ENCODE measurements at regions not wholly inside any gene's neighbourhood (a gene's known extent, or its start where the extent isn't known, plus 50 kb on each side); places are given as distances from the start of the nearest gene placed in this dataset.

DNA sequence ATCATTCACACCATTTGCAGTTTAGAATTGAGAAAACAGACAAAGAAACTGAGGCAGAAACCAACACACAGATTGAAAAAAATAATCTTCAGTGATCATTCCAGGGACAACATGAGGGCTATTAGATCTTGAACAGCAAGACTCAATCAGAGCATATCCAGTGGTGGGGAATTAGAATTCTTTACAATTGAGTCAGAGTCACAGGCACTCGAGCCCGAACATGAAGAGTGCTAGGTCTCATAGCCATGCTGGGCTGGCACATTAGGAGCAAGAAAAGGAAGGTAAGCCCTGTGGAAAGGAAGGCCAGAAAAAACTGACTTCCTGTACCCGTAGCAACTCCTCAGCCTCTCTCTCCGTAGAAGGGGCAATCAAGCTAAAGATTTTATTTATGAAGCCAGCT is 419.9 kb downstream of the HAO1 start:
- DNase-seq (ENCODE audit: low read depth in 1 of 2, low spot score in 1 of 2): no peak

DNA sequence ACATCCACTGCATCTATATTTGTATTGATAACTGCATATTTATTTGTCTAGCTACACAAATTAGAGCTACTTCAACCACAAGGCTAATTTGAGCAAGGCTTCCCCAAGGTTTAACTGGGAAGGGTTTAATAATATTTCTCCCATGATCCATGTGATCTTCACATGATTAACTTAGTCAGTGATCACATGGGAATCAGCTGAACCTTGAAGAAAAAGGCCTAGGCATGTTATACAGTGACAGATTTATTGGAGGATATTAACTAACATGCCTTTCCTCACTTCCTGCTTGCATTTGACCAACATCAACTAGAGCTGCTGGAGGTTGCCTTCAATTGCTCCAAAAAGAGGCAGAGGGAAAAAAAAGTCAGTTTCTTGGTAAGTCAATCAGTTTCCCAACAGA is 417.0 kb downstream of the HAO1 start:
- Histone ChIP-seq H3K36me3 (no peaks in the 10 kb centered on the region), H3K9me3 (ENCODE audit: low read depth) (no peaks in the 10 kb centered on the region), H3K27me3 (no peaks in the 10 kb centered on the region), H3K27ac (no peak overlapping the region), H3K4me3 (no peak overlapping the region), H3K4me1 (ENCODE audit: low read depth) (no peaks in the 10 kb centered on the region)
- TF ChIP-seq, protein P1, sequence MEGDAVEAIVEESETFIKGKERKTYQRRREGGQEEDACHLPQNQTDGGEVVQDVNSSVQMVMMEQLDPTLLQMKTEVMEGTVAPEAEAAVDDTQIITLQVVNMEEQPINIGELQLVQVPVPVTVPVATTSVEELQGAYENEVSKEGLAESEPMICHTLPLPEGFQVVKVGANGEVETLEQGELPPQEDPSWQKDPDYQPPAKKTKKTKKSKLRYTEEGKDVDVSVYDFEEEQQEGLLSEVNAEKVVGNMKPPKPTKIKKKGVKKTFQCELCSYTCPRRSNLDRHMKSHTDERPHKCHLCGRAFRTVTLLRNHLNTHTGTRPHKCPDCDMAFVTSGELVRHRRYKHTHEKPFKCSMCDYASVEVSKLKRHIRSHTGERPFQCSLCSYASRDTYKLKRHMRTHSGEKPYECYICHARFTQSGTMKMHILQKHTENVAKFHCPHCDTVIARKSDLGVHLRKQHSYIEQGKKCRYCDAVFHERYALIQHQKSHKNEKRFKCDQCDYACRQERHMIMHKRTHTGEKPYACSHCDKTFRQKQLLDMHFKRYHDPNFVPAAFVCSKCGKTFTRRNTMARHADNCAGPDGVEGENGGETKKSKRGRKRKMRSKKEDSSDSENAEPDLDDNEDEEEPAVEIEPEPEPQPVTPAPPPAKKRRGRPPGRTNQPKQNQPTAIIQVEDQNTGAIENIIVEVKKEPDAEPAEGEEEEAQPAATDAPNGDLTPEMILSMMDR (IDR thresholded peaks at IDR 0.05; ENCODE audit: low read depth, low read length): no peak
- no peak for DNase-seq (ENCODE audit: low read depth in 1 of 2, low spot score in 1 of 2)

More for the DNA sequence above, 419.9 kb downstream of the HAO1 start:
- no peak overlapping the region for H3K4me3 ChIP-seq
- no peaks in the 10 kb centered on the region for H3K4me1 ChIP-seq (ENCODE audit: low read depth)
- H3K27me3 ChIP-seq: no peaks in the 10 kb centered on the region
- no peaks in the 10 kb centered on the region for H3K9me3 ChIP-seq (ENCODE audit: low read depth)
- H3K36me3 ChIP-seq: no peaks in the 10 kb centered on the region
- no peak overlapping the region for H3K27ac ChIP-seq
- TF ChIP-seq, protein P1 (IDR thresholded peaks at IDR 0.05; ENCODE audit: low read depth, low read length): no peak

DNA sequence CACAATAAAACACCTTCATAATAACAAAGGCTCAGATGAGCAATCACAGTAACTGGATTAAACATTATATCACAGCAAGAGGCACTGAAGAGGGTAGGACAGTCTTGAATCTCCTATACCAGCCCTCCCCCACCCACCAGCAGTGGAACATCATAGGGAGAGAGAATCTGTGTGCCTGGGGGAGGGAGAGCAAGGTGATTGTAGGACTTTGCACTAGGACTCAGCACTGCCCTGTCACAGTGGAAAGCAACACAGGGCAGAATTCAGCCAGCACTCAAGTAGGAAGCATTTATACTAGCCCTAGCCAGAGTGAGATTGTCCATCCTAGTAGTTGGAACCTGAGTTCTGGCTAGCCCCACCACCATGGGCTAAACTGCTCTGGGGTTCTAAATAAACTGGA is 400.2 kb downstream of the HAO1 start:
- no peak for DNase-seq (ENCODE audit: low read depth in 1 of 2, low spot score in 1 of 2)
- Histone ChIP-seq H3K4me1 (ENCODE audit: low read depth) (no peaks in the 10 kb centered on the region), H3K4me3 (no peak overlapping the region), H3K9me3 (ENCODE audit: low read depth) (no peaks in the 10 kb centered on the region), H3K27me3 (no peaks in the 10 kb centered on the region), H3K36me3 (no peaks in the 10 kb centered on the region), H3K27ac (no peak overlapping the region)
- TF ChIP-seq, protein P1 (IDR thresholded peaks at IDR 0.05; ENCODE audit: low read depth, low read length): no peak

DNA sequence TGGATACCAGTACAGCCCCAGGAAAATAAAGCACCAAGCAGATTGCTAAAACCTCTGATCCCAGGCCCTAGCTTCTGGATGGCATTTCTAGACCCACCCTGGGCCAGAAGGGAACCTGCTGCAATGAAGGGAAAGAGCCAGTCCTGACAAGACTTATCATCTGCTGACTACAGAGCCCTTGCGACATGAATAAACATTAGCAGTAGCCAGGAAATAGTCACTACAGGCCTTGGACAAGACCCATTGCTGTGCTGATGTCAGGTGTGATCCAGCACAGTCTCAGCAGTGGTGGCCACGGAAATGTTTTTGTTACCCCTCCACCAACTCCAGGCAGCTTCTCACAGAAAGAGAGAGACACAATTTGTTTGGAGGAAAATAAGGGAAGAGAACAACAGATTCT is 399.3 kb downstream of the HAO1 start:
- H3K27ac ChIP-seq: no peak overlapping the region
- no peaks in the 10 kb centered on the region for H3K9me3 ChIP-seq (ENCODE audit: low read depth)
- TF ChIP-seq, protein P1 (IDR thresholded peaks at IDR 0.05; ENCODE audit: low read depth, low read length): no peak
- H3K4me3 ChIP-seq: no peak overlapping the region
- no peaks in the 10 kb centered on the region for H3K27me3 ChIP-seq
- H3K36me3 ChIP-seq: no peaks in the 10 kb centered on the region
- no peaks in the 10 kb centered on the region for H3K4me1 ChIP-seq (ENCODE audit: low read depth)
- peak in 1 of 2 donors; percentile 18 for DNase-seq (ENCODE audit: low read depth in 1 of 2, low spot score in 1 of 2)

DNA sequence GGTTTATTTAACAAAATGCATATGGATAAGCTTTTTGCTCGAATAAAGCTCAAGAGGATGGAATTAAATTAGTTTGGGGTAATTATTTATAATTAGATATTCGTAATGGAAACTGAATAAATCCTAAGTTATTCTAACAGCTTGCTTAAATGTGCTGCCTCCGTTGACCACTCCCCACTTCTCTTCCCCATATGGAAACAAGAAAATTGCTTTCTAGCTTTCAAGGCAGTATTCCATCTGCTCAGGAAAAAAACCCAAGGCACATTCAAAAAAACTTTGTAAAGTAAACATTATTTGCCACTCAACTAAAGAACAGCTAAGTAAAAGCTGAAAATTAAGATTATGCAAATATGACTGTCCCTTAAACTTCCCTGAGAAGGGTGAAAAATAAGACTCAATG is 369.2 kb downstream of the HAO1 start:
- no peaks in the 10 kb centered on the region for H3K36me3 ChIP-seq
- no peak overlapping the region for H3K27ac ChIP-seq
- TF ChIP-seq, protein P1 (IDR thresholded peaks at IDR 0.05; ENCODE audit: low read depth, low read length): no peak
- H3K4me3 ChIP-seq: no peak overlapping the region
- no peaks in the 10 kb centered on the region for H3K27me3 ChIP-seq
- DNase-seq (ENCODE audit: low read depth in 1 of 2, low spot score in 1 of 2): no peak
- no peaks in the 10 kb centered on the region for H3K4me1 ChIP-seq (ENCODE audit: low read depth)
- H3K9me3 ChIP-seq (ENCODE audit: low read depth): no peaks in the 10 kb centered on the region

DNA sequence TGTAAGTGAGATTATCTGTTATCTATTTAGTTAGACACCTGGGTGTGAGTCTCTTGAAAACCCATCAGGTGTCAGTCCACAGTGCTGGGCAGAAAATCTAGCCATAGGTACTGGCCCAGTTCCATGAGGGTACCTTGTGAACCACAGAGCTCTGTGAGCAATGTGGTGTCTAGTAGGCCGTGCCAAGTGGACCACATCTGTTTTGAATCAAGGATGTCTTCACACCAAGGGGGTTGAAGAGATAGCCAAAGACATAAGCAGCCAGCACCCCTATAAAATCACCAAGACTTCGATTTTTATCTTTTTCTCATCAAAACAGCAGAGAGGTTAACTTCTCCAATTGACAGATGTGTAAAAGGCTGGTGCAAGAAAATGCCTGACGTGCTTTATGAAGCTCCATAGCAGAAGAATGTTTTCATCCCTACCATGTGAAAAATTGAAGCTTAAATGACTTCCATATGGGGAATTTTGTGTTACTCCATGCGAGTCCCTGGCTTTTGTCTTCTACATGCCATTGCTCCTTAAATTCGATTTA is 368.7 kb downstream of the HAO1 start:
- no peaks in the 10 kb centered on the region for H3K36me3 ChIP-seq
- H3K27ac ChIP-seq: no peak overlapping the region
- H3K4me3 ChIP-seq: no peak overlapping the region
- no peaks in the 10 kb centered on the region for H3K27me3 ChIP-seq
- no peaks in the 10 kb centered on the region for H3K4me1 ChIP-seq (ENCODE audit: low read depth)
- TF ChIP-seq, protein P1 (IDR thresholded peaks at IDR 0.05; ENCODE audit: low read depth, low read length): no peak
- H3K9me3 ChIP-seq (ENCODE audit: low read depth): no peaks in the 10 kb centered on the region
- DNase-seq (ENCODE audit: low read depth in 1 of 2, low spot score in 1 of 2): no peak

Measured in cardiac muscle cell (in vitro differentiated cells and primary cell).